Natural killer cell (primary cell): ENCODE measurements at regions not wholly inside any gene's neighbourhood (a gene's known extent, or its start where the extent isn't known, plus 50 kb on each side); places are given as distances from the start of the nearest gene placed in this dataset.

Source experiments
- ATAC-seq, 3 donors: fragments of 150-1000 bp in 2 of 3; fragments of 200-7000 bp in 1 of 3; cut with Tn5 transposase; 1 replicate in 1 of 3; 2 replicates in 2 of 3; pipeline ENCODE4 v1.10.0; 2021; ENCODE audit warnings: mild to moderate bottlenecking in 2 of 3, moderate library complexity in 2 of 3
- DNase-seq, 2 donors: peaks; one replicate each; pipeline versions ENCODE4 v3.0.0 to v3.0.0-alpha.2; 2013 to 2021; ENCODE audit warnings: mixed read lengths in 1 of 2
- H3K27ac ChIP-seq: one replicate; pipeline ENCODE4 v1.5.1; 2013; ENCODE audit warnings: mild to moderate bottlenecking, low read length
- H3K27me3 ChIP-seq: one replicate; pipeline ENCODE4 v1.6.1; 2013; ENCODE audit warnings: low read length; ENCODE audit not compliant: control insufficient read depth, insufficient read depth
- H3K36me3 ChIP-seq: one replicate; pipeline ENCODE4 v1.6.1; 2013; ENCODE audit warnings: low read length; ENCODE audit not compliant: control insufficient read depth, insufficient read depth
- H3K4me1 ChIP-seq: one replicate; pipeline ENCODE4 v1.6.1; 2013; ENCODE audit warnings: low read length; ENCODE audit not compliant: control insufficient read depth, insufficient read depth
- H3K4me3 ChIP-seq: one replicate; pipeline ENCODE4 v1.5.1; 2013; ENCODE audit warnings: low read length
- H3K9me3 ChIP-seq: one replicate; pipeline ENCODE4 v1.6.1; 2013; ENCODE audit warnings: low read length; ENCODE audit not compliant: control insufficient read depth, insufficient read depth
- H3K27ac Mint-ChIP-seq, 2 donors: one replicate each; pipeline ENCODE4 v1.8.0; 2022; ENCODE audit warnings: mild to moderate bottlenecking in 2 of 2, mixed read lengths in 2 of 2, moderate library complexity in 1 of 2
- H3K27me3 Mint-ChIP-seq, 2 donors: one replicate each; pipeline ENCODE4 v1.8.0; 2022; ENCODE audit warnings: low read depth in 2 of 2, mixed read lengths in 2 of 2
- H3K36me3 Mint-ChIP-seq: one replicate; pipeline ENCODE4 v1.8.0; 2022; ENCODE audit warnings: mixed read lengths
- H3K4me1 Mint-ChIP-seq, 2 donors: one replicate each; pipeline ENCODE4 v1.8.0; 2022; ENCODE audit warnings: mixed read lengths in 2 of 2
- H3K4me3 Mint-ChIP-seq: one replicate; pipeline ENCODE4 v1.8.0; 2022; ENCODE audit warnings: mild to moderate bottlenecking, moderate library complexity, mixed read lengths
- H3K9me3 Mint-ChIP-seq, 2 donors: one replicate each; pipeline ENCODE4 v1.8.0; 2022; ENCODE audit warnings: mixed read lengths in 2 of 2
- WGBS: methylation state at CpG from one replicate; pipeline ENCODE4 v1.1.7; 2013; ENCODE audit warnings: missing lambda C conversion rate; ENCODE audit not compliant: insufficient coverage; 5-methylcytosine and 5-hydroxymethylcytosine counted together
- intact Hi-C: fragments of 100-400 bp; cut with micrococcal nuclease; formaldehyde crosslinking; loops from one replicate; pipeline ENCODE4 v1.14.2; 2022
- TF ChIP-seq, protein P1 (sequence below): fragments of 200-600 bp; IDR thresholded peaks from one replicate; pipeline ENCODE4 v1.8.0; 2022; ENCODE audit warnings: antibody characterized with exemption

DNA sequence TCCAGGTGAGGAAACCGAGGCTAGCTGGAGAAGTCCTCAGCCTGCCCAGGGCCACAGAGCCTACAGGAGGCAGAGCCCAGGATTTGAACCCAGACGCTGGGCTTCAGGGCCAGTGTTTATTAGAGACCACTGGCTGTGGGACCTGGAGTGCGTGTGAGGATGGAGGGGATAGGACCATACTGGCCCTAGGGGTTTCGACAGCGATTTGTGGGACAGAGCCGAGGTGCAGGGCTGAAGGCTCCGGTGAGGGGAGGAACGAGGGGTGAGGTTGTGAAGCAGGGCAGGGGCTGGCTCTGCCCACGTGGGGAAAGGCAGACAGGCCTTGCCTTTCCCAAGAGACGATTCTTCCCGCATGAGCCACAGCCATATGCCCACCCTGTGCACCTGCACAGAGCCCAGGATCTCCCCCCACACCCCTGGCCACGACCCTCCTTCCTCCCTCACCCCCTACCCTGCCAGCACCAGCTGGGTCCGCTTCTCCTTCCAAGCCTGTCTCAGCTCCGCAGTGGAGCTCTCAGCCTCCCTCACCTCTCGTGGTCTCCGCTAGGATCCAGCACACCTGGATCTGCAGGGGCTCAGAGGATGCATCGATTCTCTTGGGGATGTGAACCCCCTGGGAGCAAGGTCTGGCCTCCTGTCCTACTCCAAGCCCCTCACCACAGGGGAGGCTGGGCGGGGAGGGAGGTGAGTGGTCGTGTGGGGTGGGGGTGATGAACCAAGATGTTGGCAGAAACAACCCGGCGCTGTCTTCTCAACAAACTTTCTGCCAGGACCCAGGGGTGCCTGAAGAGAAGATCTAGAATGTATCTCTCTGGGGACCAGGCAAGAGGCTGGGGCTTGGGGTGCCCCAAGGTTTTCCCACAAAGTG lies 58.4 kb downstream of the RTL6 start:
- DNase-seq (no peak), ATAC-seq (no peak)
- Histone ChIP-seq H3K9me3 (no peaks in the 10 kb centered on the region), H3K27ac (no peak overlapping the region), H3K27me3 (no peaks in the 10 kb centered on the region), H3K4me1 (no peaks in the 10 kb centered on the region), H3K4me3 (no peak overlapping the region), H3K36me3 (no peaks in the 10 kb centered on the region)
- Mint-ChIP-seq H3K4me3 (no peak overlapping the region), H3K27me3 (peaks cover 0 to 3% of the 10 kb centered on the region in 2 donors), H3K27ac (peak overlapping the region in 1 of 2 donors; percentile 47), H3K4me1 (peaks cover 0 to 9% of the 10 kb centered on the region in 2 donors), H3K9me3 (no peaks in the 10 kb centered on the region), H3K36me3 (no peaks in the 10 kb centered on the region)
- WGBS, result 71% methylated on average over 20 of the region's 21 CpGs
- intact Hi-C loops, result no loop called here
- TF ChIP-seq, protein P1, sequence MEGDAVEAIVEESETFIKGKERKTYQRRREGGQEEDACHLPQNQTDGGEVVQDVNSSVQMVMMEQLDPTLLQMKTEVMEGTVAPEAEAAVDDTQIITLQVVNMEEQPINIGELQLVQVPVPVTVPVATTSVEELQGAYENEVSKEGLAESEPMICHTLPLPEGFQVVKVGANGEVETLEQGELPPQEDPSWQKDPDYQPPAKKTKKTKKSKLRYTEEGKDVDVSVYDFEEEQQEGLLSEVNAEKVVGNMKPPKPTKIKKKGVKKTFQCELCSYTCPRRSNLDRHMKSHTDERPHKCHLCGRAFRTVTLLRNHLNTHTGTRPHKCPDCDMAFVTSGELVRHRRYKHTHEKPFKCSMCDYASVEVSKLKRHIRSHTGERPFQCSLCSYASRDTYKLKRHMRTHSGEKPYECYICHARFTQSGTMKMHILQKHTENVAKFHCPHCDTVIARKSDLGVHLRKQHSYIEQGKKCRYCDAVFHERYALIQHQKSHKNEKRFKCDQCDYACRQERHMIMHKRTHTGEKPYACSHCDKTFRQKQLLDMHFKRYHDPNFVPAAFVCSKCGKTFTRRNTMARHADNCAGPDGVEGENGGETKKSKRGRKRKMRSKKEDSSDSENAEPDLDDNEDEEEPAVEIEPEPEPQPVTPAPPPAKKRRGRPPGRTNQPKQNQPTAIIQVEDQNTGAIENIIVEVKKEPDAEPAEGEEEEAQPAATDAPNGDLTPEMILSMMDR, result no peak

DNA sequence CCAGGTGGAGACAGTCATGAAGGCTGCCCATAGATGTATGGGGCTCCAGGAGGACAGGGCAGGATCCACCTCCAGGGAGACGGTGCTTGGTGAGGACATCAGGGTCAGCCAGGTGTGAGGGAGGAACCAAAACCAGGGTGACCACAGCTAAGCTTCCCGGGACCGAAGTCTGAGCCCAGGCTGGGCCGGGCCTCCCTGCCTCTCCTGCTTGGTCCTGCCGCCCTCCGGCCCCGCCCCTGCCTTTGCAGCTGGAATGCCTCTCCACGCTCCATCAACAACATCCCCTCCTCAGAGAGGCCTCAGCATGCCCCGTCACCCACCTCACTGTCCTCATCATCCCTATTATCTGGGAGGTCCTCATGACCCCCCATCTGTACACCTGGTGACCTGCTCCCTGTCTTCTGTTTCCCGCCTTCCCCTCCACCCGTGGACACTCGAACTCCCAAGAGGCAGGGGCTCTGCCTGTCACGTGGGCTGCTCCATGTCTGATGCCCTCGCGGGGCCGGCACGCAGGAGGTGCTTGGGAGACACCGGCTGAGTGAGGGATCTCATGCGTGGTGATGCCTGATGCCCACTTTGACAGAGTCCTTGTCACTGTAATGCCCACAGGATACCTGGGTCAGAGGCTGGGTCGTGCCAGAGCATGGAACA lies 59.4 kb downstream of the RTL6 start:
- intact Hi-C loops, result no loop called here
- Mint-ChIP-seq H3K4me1 (peaks cover 0 to 9% of the 10 kb centered on the region in 2 donors), H3K27ac (no peak overlapping the region), H3K4me3 (no peak overlapping the region), H3K27me3 (peaks cover 0 to 3% of the 10 kb centered on the region in 2 donors), H3K9me3 (no peaks in the 10 kb centered on the region), H3K36me3 (no peaks in the 10 kb centered on the region)
- Histone ChIP-seq H3K27me3 (no peaks in the 10 kb centered on the region), H3K4me3 (no peak overlapping the region), H3K27ac (no peak overlapping the region), H3K4me1 (no peaks in the 10 kb centered on the region), H3K9me3 (no peaks in the 10 kb centered on the region), H3K36me3 (no peaks in the 10 kb centered on the region)
- ATAC-seq, result no peak
- TF ChIP-seq, protein P1, result no peak
- no peak for DNase-seq
- 93% methylated on average over 20 of the region's 20 CpGs for WGBS

DNA sequence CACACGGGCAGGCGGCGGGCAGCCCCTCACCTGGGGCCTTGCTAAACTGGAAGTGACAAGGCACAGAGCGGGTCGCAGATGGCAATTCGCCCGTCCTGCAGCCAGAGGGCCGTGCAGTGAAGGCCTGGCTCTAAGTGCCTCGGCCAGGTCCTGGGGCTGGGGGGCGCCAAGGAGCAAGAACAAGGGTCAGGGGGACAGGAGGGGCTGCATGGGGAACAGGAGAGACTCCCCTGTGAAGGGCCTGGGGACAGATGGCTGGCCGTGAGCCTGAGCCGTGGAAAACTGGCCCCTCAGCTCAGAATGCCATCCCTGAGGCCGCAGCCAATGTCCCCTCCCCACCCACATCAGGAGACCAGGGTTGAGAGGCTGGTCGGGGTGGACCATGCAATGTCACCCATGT lies 60.0 kb downstream of the RTL6 start:
- Mint-ChIP-seq H3K4me1 (peaks cover 0 to 9% of the 10 kb centered on the region in 2 donors), H3K9me3 (no peaks in the 10 kb centered on the region), H3K4me3 (no peak overlapping the region), H3K27ac (no peak overlapping the region), H3K36me3 (no peaks in the 10 kb centered on the region), H3K27me3 (peaks cover 0 to 3% of the 10 kb centered on the region in 2 donors)
- Histone ChIP-seq H3K36me3 (no peaks in the 10 kb centered on the region), H3K4me1 (no peaks in the 10 kb centered on the region), H3K27me3 (no peaks in the 10 kb centered on the region), H3K9me3 (no peaks in the 10 kb centered on the region), H3K27ac (no peak overlapping the region), H3K4me3 (no peak overlapping the region)
- TF ChIP-seq, protein P1, result no peak
- intact Hi-C loops, result no loop called here
- WGBS, result 89% methylated on average over 14 of the region's 14 CpGs
- DNase-seq, result no peak
- no peak for ATAC-seq
